Transverse colon (tissue), 4 donors: ENCODE measurements at regions not wholly inside any gene's neighbourhood (a gene's known extent, or its start where the extent isn't known, plus 50 kb on each side); places are given as distances from the start of the nearest gene placed in this dataset.

Experiments used
- DNase-seq: peaks from one replicate; pipeline ENCODE4 v3.0.0-alpha.2; 2019
- H3K27ac ChIP-seq, 4 donors: fragments of 200-600 bp; sonication (generic); 2 replicates each; pipeline ENCODE4 v1.5.1; 2016 to 2018; ENCODE audit warnings: inconsistent platforms in 4 of 4
- H3K27me3 ChIP-seq: fragments of 200-600 bp; sonication (generic); 2 replicates; pipeline ENCODE4 v1.5.1; 2017; ENCODE audit warnings: inconsistent platforms
- H3K36me3 ChIP-seq, 4 donors: fragments of 200-600 bp; sonication (generic); 2 replicates each; pipeline ENCODE4 v1.5.1; 2017 to 2019; ENCODE audit warnings: inconsistent platforms in 4 of 4
- H3K4me1 ChIP-seq, 4 donors: fragments of 200-600 bp; sonication (generic); 2 replicates each; pipeline ENCODE4 v1.5.1; 2017 to 2020; ENCODE audit warnings: inconsistent platforms in 4 of 4
- H3K4me3 ChIP-seq, 4 donors: fragments of 200-600 bp; sonication (generic); 1 replicate in 1 of 4; 2 replicates in 3 of 4; pipeline versions ENCODE4 v1.5.1 to v1.6.1; 2017 to 2019; ENCODE audit warnings: inconsistent platforms in 4 of 4
- H3K9me3 ChIP-seq, 2 donors: fragments of 200-600 bp; sonication (generic); 2 replicates each; pipeline ENCODE4 v1.5.1; 2017 to 2019; ENCODE audit warnings: inconsistent platforms in 2 of 2
- EP300 ChIP-seq: sonication (generic); formaldehyde crosslinking; IDR thresholded peaks from one replicate; pipeline ENCODE4 v1.6.1; 2017; ENCODE audit warnings: antibody characterized with exemption, low read depth
- POLR2A ChIP-seq: fragments of 450-650 bp; IDR thresholded peaks from one replicate; pipeline ENCODE4 v1.6.1; 2016; ENCODE audit warnings: antibody characterized with exemption, mild to moderate bottlenecking, moderate library complexity
- POLR2AphosphoS5 ChIP-seq, 3 donors: sonication (generic); formaldehyde crosslinking; IDR thresholded peaks; one replicate each; pipeline ENCODE4 v1.6.1; 2016; ENCODE audit warnings: antibody characterized with exemption in 3 of 3
- WGBS, 2 donors: methylation state at CpG; one replicate each; pipeline ENCODE4 v1.1.5; 2018; ENCODE audit warnings: low coverage in 1 of 2; 5-methylcytosine and 5-hydroxymethylcytosine counted together
- in situ Hi-C, 4 donors: fragments of 200-750 bp; cut with MboI; loops; one replicate each; pipeline versions ENCODE4 v1.15.0 to v1.15.1; 2017; ENCODE audit warnings: low sequenced_read_pairs in 3 of 4, low pct_ligation_motif_present in 1 of 4, low pct_unique_long_range_greater_than_20kb in 1 of 4
- intact Hi-C: fragments of 100-400 bp; cut with DNase I; formaldehyde crosslinking; loops from one replicate; pipeline ENCODE4 v1.15.1; 2023; ENCODE audit warnings: low total_unique reads
- TF ChIP-seq, protein P1 (sequence below), 5 experiments: fragments of 200-600 bp in 3 of 5; fragments of 450-650 bp in 2 of 5; sonication (generic) in 3 of 5; IDR thresholded peaks; 1 replicate in 2 of 5; 2 replicates in 3 of 5; pipeline ENCODE4 v1.5.1; 2016 to 2017; ENCODE audit warnings: antibody characterized with exemption in 5 of 5, inconsistent platforms in 3 of 5, mild to moderate bottlenecking in 2 of 5, moderate library complexity in 1 of 5

DNA sequence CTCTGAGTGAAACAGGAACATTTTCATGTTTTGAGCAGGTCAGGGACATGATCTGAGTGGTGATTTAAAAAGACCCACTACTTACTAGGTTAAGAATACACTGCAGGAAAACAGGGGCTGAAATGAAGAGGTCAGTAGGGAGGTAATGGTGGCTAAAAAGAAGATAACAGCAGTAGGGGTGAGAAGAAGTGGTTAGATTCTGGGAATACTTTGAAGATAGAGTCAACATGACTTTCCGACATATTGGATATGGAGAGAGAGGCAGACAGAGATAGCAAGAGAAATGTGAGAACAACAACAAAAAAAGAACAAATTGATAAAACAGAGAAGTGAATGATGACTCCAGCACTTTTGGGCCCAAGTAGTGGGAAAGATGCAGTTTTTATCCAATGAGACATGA lies 168.0 kb downstream of the ALX1 start:
- intact Hi-C loops: no loop called here

GRCh38 chr12:85448548-85449139 lies 168.6 kb downstream of the ALX1 start:
- DNase-seq: no peak
- no peak overlapping the region for H3K27ac ChIP-seq
- no peaks in the 10 kb centered on the region for H3K36me3 ChIP-seq
- peaks cover 0 to 18% (median 5%) of the 10 kb centered on the region in 4 donors for H3K4me1 ChIP-seq
- no peak for TF ChIP-seq POLR2AphosphoS5 (IDR thresholded peaks at IDR 0.05)
- TF ChIP-seq, protein P1, sequence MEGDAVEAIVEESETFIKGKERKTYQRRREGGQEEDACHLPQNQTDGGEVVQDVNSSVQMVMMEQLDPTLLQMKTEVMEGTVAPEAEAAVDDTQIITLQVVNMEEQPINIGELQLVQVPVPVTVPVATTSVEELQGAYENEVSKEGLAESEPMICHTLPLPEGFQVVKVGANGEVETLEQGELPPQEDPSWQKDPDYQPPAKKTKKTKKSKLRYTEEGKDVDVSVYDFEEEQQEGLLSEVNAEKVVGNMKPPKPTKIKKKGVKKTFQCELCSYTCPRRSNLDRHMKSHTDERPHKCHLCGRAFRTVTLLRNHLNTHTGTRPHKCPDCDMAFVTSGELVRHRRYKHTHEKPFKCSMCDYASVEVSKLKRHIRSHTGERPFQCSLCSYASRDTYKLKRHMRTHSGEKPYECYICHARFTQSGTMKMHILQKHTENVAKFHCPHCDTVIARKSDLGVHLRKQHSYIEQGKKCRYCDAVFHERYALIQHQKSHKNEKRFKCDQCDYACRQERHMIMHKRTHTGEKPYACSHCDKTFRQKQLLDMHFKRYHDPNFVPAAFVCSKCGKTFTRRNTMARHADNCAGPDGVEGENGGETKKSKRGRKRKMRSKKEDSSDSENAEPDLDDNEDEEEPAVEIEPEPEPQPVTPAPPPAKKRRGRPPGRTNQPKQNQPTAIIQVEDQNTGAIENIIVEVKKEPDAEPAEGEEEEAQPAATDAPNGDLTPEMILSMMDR (IDR thresholded peaks at IDR 0.05): peak; percentile 33 to 52 (median 41)
- 26 to 37% methylated on average over 4 of the region's 4 CpGs for WGBS, 2 donors
- H3K4me3 ChIP-seq: no peak overlapping the region
- in situ Hi-C loops (loop anchor here in 1 of 4 donors (25.0 kb wide), 1 partner anchor 361 kb away; no protein-coding TSS in a partner anchor), intact Hi-C loops (no loop called here)
- H3K27me3 ChIP-seq: no peaks in the 10 kb centered on the region
- H3K9me3 ChIP-seq: no peaks in the 10 kb centered on the region

More for the DNA sequence above, 168.0 kb downstream of the ALX1 start:
- Histone ChIP-seq H3K27me3 (no peaks in the 10 kb centered on the region), H3K4me3 (no peak overlapping the region), H3K27ac (no peak overlapping the region), H3K36me3 (no peaks in the 10 kb centered on the region), H3K9me3 (no peaks in the 10 kb centered on the region), H3K4me1 (peaks cover 0 to 18% (median 5%) of the 10 kb centered on the region in 4 donors)
- WGBS, 2 donors: 84 to 88% methylated on average over 1 of the region's 1 CpG
- DNase-seq: no peak
- in situ Hi-C loops: loop anchor here in 1 of 4 donors (25.0 kb wide), 1 partner anchor 361 kb away; no protein-coding TSS in a partner anchor
- TF ChIP-seq, protein P1 (IDR thresholded peaks at IDR 0.05): no peak
- TF ChIP-seq POLR2A: no peak
- TF ChIP-seq EP300: no peak
- no peak for TF ChIP-seq POLR2AphosphoS5 (IDR thresholded peaks at IDR 0.05)

DNA sequence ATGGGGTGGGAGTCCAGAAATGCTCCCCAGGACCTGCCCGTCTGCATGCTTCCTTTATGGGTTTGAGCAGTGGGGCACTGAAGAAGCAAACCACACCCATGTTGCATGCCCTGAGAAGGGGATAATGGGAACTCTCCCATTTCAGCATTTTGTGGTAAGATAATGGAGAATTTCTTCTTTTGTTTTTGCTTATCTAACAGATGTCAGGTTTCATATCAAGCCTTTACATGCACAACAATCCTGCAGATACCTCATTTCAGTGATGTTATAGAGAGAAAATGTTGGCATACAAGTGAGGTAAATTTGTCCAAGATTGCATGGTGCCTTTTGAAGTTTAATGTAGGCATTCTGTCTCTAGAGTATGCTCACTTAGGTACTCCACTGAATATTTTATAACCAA lies 177.0 kb downstream of the ALX1 start:
- 89% methylated on average over 1 of the region's 1 CpG; no CpG with 5 or more reads in 1 of the 2 donors for WGBS, 2 donors
- no peaks in the 10 kb centered on the region for H3K36me3 ChIP-seq
- in situ Hi-C loops: no loop called here
- no peaks in the 10 kb centered on the region for H3K27me3 ChIP-seq
- no peak overlapping the region for H3K4me3 ChIP-seq
- DNase-seq: no peak
- no peaks in the 10 kb centered on the region for H3K4me1 ChIP-seq
- intact Hi-C loops: no loop called here
- TF ChIP-seq POLR2AphosphoS5 (IDR thresholded peaks at IDR 0.05) (no peak), EP300 (no peak), POLR2A (no peak)
- TF ChIP-seq, protein P1 (IDR thresholded peaks at IDR 0.05): no peak
- no peaks in the 10 kb centered on the region for H3K9me3 ChIP-seq
- H3K27ac ChIP-seq: no peak overlapping the region

GRCh38 chr12:85461127-85461526 lies 181.1 kb downstream of the ALX1 start:
- Histone ChIP-seq H3K9me3 (no peaks in the 10 kb centered on the region), H3K36me3 (no peaks in the 10 kb centered on the region), H3K4me3 (no peak overlapping the region), H3K27me3 (no peaks in the 10 kb centered on the region), H3K4me1 (peaks cover 0 to 7% (median 0%) of the 10 kb centered on the region in 4 donors), H3K27ac (no peak overlapping the region)
- DNase-seq: no peak
- WGBS, 2 donors: 88% methylated on average over 3 to 4 of the region's 4 CpGs
- TF ChIP-seq, protein P1 (IDR thresholded peaks at IDR 0.05): no peak
- TF ChIP-seq POLR2AphosphoS5 (IDR thresholded peaks at IDR 0.05): no peak
- TF ChIP-seq POLR2A: no peak
- no peak for TF ChIP-seq EP300
- in situ Hi-C loops (loop anchor here in 1 of 4 donors (10.0 kb wide), 1 partner anchor 404 kb away; no protein-coding TSS in a partner anchor), intact Hi-C loops (no loop called here)
